Testis (tissue), 2 donors: ENCODE measurements at regions not wholly inside any gene's neighbourhood (a gene's known extent, or its start where the extent isn't known, plus 50 kb on each side); places are given as distances from the start of the nearest gene placed in this dataset.

Experiments
- DNase-seq: peaks from one replicate; pipeline ENCODE4 v3.0.0-alpha.2; 2019
- H3K27ac ChIP-seq, 2 donors: fragments of 200-600 bp; sonication (generic); one replicate each; pipeline ENCODE4 v1.5.1; 2019
- H3K27me3 ChIP-seq: fragments of 200-600 bp; sonication (generic); one replicate; pipeline ENCODE4 v1.5.1; 2019
- H3K36me3 ChIP-seq: fragments of 200-600 bp; sonication (generic); one replicate; pipeline ENCODE4 v1.5.1; 2017; ENCODE audit warnings: low read depth; ENCODE audit errors: missing control alignments
- H3K4me1 ChIP-seq: fragments of 200-600 bp; sonication (generic); one replicate; pipeline ENCODE4 v1.5.1; 2019
- H3K4me3 ChIP-seq, 2 donors: fragments of 200-600 bp; sonication (generic); one replicate each; pipeline ENCODE4 v1.5.1; 2017 to 2019
- H3K9me3 ChIP-seq: fragments of 200-600 bp; sonication (generic); one replicate; pipeline ENCODE4 v1.5.1; 2017
- CTCF ChIP-seq, 3 experiments: fragments of 450-650 bp in 2 of 3; fragments of 200-600 bp in 1 of 3; sonication (generic) in 1 of 3; IDR thresholded peaks; one replicate each; pipeline ENCODE4 v1.5.1; 2016 to 2019; ENCODE audit warnings: antibody characterized with exemption in 3 of 3, mild to moderate bottlenecking in 2 of 3, moderate library complexity in 1 of 3
- POLR2A ChIP-seq: fragments of 450-650 bp; IDR thresholded peaks from one replicate; pipeline ENCODE4 v1.6.1; 2017; ENCODE audit warnings: antibody characterized with exemption, mild to moderate bottlenecking, moderate library complexity
- WGBS, 2 donors: methylation state at CpG; one replicate each; pipeline ENCODE4 v1.1.5; 2018; 5-methylcytosine and 5-hydroxymethylcytosine counted together
- intact Hi-C: fragments of 100-400 bp; cut with DNase I; formaldehyde crosslinking; loops from one replicate; pipeline ENCODE4 v1.15.1; 2023; ENCODE audit warnings: low total_unique reads

- H3K27ac ChIP-seq: no peak overlapping the region
- H3K4me3 ChIP-seq: no peak overlapping the region
- no peaks in the 10 kb centered on the region for H3K27me3 ChIP-seq
- no peaks in the 10 kb centered on the region for H3K4me1 ChIP-seq
- 90 to 99% methylated on average over 3 of the region's 3 CpGs for WGBS, 2 donors
- no peak for DNase-seq
- H3K36me3 ChIP-seq: no peaks in the 10 kb centered on the region
- H3K9me3 ChIP-seq: no peaks in the 10 kb centered on the region
- no peak for TF ChIP-seq POLR2A
- TF ChIP-seq CTCF (IDR thresholded peaks at IDR 0.05): no peak
- intact Hi-C loops: no loop called here
Observed at GRCh38 chr5:89218364-89218763, 335.4 kb upstream of the MEF2C start.

GRCh38 chr5:89216606-89217005 is 333.6 kb upstream of the MEF2C start:
- TF ChIP-seq CTCF (IDR thresholded peaks at IDR 0.05): no peak
- TF ChIP-seq POLR2A: no peak
- Histone ChIP-seq H3K4me3 (no peak overlapping the region), H3K27ac (no peak overlapping the region), H3K4me1 (peaks cover 5% of the 10 kb centered on the region), H3K27me3 (no peaks in the 10 kb centered on the region), H3K36me3 (no peaks in the 10 kb centered on the region), H3K9me3 (no peaks in the 10 kb centered on the region)
- WGBS, 2 donors: 94 to 96% methylated on average over 3 of the region's 3 CpGs
- intact Hi-C loops: no loop called here
- no peak for DNase-seq

GRCh38 chr5:89213573-89213972 is 330.6 kb upstream of the MEF2C start:
- TF ChIP-seq CTCF (IDR thresholded peaks at IDR 0.05) (no peak), POLR2A (no peak)
- Histone ChIP-seq H3K27me3 (no peaks in the 10 kb centered on the region), H3K9me3 (no peaks in the 10 kb centered on the region), H3K36me3 (no peaks in the 10 kb centered on the region), H3K27ac (no peak overlapping the region), H3K4me1 (peaks cover 9% of the 10 kb centered on the region), H3K4me3 (no peak overlapping the region)
- 29 to 39% methylated on average over 1 of the region's 1 CpG for WGBS, 2 donors
- DNase-seq: peak; percentile 67
- intact Hi-C loops: no loop called here

- WGBS, 2 donors: 19 to 25% methylated on average over 2 of the region's 2 CpGs
- intact Hi-C loops: no loop called here
- H3K36me3 ChIP-seq: no peaks in the 10 kb centered on the region
- H3K27ac ChIP-seq: no peak overlapping the region
- peaks cover 9% of the 10 kb centered on the region for H3K4me1 ChIP-seq
- DNase-seq: no peak
- TF ChIP-seq CTCF (IDR thresholded peaks at IDR 0.05) (no peak), POLR2A (no peak)
- H3K4me3 ChIP-seq: no peak overlapping the region
- H3K9me3 ChIP-seq: no peaks in the 10 kb centered on the region
- no peaks in the 10 kb centered on the region for H3K27me3 ChIP-seq
Observed at GRCh38 chr5:89211836-89212235, 328.9 kb upstream of the MEF2C start.

GRCh38 chr5:89208811-89209210 is 325.8 kb upstream of the MEF2C start:
- intact Hi-C loops: no loop called here
- no peak for TF ChIP-seq POLR2A
- TF ChIP-seq CTCF (IDR thresholded peaks at IDR 0.05): no peak
- H3K36me3 ChIP-seq: no peaks in the 10 kb centered on the region
- no peak overlapping the region for H3K27ac ChIP-seq
- 86 to 88% methylated on average over 2 of the region's 2 CpGs for WGBS, 2 donors
- DNase-seq: no peak
- H3K9me3 ChIP-seq: no peaks in the 10 kb centered on the region
- peaks cover 9% of the 10 kb centered on the region for H3K4me1 ChIP-seq
- H3K27me3 ChIP-seq: no peaks in the 10 kb centered on the region
- H3K4me3 ChIP-seq: no peak overlapping the region
